ENCODE measurements at regions not wholly inside any gene's neighbourhood (a gene's known extent, or its start where the extent isn't known, plus 50 kb on each side); places are given as distances from the start of the nearest gene placed in this dataset.

GRCh38 chr6:14364370-14364769, 246.8 kb downstream of the CD83 start:
- in situ Hi-C loops (cut with HindIII; ENCODE audit: low pct_ligation_motif_present, low sequenced_read_pairs): no loop called here
- Histone ChIP-seq H3K36me3 (replicated peaks) (no peaks in the 10 kb centered on the region), H3K27ac (no peak overlapping the region), H3K4me3 (ENCODE audit: low read depth, low read length) (no peak overlapping the region), H3K27me3 (replicated peaks) (no peaks in the 10 kb centered on the region)
- no peak for DNase-seq
- no peak for TF ChIP-seq CTCF (IDR thresholded peaks at IDR 0.05; ENCODE audit: low read depth, low read length, missing control alignments)

GRCh38 chr6:14365393-14365792, 247.8 kb downstream of the CD83 start:
- Histone ChIP-seq H3K27ac (no peak overlapping the region), H3K36me3 (replicated peaks) (no peaks in the 10 kb centered on the region), H3K4me3 (ENCODE audit: low read depth, low read length) (no peak overlapping the region), H3K27me3 (replicated peaks) (no peaks in the 10 kb centered on the region)
- in situ Hi-C loops (cut with HindIII; ENCODE audit: low pct_ligation_motif_present, low sequenced_read_pairs): no loop called here
- peak; percentile 1 for DNase-seq
- no peak for TF ChIP-seq CTCF (IDR thresholded peaks at IDR 0.05; ENCODE audit: low read depth, low read length, missing control alignments)

DNA sequence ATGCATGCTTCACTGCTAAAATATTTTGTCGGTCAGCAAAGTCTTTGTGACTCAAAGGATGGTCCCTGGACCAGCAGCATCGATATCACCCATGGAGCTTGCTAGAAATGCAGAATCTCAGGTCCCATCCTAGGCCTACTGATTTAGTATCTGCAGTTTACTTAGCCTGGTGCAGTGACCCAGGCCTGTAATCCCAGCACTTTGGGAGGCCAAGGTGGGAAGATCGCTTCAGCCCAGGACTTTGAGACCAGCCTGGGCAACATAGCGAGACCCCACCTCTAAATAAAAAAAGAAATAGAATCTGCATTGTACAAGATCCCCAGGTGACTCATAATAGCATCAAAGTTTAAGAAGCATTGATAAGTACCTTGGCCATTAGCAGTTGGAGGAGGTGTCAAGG, 248.7 kb downstream of the CD83 start:
- H3K4me3 ChIP-seq (ENCODE audit: low read depth, low read length): no peak overlapping the region
- no peak overlapping the region for H3K27ac ChIP-seq
- no peak for TF ChIP-seq CTCF (IDR thresholded peaks at IDR 0.05; ENCODE audit: low read depth, low read length, missing control alignments)
- no peaks in the 10 kb centered on the region for H3K36me3 ChIP-seq (replicated peaks)
- H3K27me3 ChIP-seq (replicated peaks): no peaks in the 10 kb centered on the region
- no peak for DNase-seq
- in situ Hi-C loops (cut with HindIII; ENCODE audit: low pct_ligation_motif_present, low sequenced_read_pairs): no loop called here

DNA sequence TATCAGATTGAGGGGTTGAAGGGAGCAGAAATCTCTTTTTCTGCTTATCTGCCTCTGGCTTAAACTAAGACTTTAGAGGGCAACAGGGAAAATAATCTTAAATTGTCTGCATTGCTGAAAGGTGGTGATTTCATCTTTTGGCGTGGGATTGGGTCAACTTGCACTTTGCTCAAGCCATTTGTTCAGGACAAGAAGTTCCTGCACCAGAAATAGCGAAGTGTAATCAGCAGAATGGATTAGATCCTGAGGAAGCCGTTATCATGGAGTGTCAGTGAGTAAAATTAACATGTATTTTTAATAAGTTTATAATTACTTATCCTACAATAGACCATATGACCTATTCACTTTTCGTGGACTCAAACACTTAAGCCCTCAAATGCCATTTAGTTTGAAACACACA, 249.3 kb downstream of the CD83 start:
- in situ Hi-C loops (cut with HindIII; ENCODE audit: low pct_ligation_motif_present, low sequenced_read_pairs): no loop called here

GRCh38 chr6:14367296-14367695, 249.7 kb downstream of the CD83 start:
- in situ Hi-C loops (cut with HindIII; ENCODE audit: low pct_ligation_motif_present, low sequenced_read_pairs): no loop called here
- Histone ChIP-seq H3K27ac (no peak overlapping the region), H3K36me3 (replicated peaks) (no peaks in the 10 kb centered on the region), H3K27me3 (replicated peaks) (no peaks in the 10 kb centered on the region), H3K4me3 (ENCODE audit: low read depth, low read length) (no peak overlapping the region)
- TF ChIP-seq CTCF (IDR thresholded peaks at IDR 0.05; ENCODE audit: low read depth, low read length, missing control alignments): no peak
- no peak for DNase-seq

More for the DNA sequence above, 249.3 kb downstream of the CD83 start:
- Histone ChIP-seq H3K27ac (no peak overlapping the region), H3K36me3 (replicated peaks) (no peaks in the 10 kb centered on the region), H3K27me3 (replicated peaks) (no peaks in the 10 kb centered on the region), H3K4me3 (ENCODE audit: low read depth, low read length) (no peak overlapping the region)
- TF ChIP-seq CTCF (IDR thresholded peaks at IDR 0.05; ENCODE audit: low read depth, low read length, missing control alignments): no peak
- DNase-seq: no peak

DNA sequence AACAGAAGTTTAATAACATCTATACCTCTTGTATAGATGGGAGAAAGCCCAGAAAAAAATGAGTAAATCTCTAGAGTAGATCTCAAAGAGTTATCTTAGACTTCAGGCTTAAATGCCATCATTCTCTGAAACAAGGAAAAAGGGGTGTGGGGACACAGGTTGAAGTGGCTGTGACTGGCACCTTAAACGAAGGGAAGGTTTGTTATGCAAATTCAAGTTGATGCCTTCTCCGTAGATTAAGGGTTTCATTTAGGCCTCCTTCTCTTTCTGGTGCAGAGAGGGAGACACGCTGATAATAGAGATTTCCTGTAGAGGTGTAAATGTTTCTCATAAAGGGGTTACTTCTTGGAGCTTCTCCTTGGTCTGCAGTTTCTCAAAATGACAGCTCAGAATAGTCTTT, 252.1 kb downstream of the CD83 start:
- in situ Hi-C loops (cut with HindIII; ENCODE audit: low pct_ligation_motif_present, low sequenced_read_pairs): no loop called here
- no peak overlapping the region for H3K27ac ChIP-seq
- no peaks in the 10 kb centered on the region for H3K36me3 ChIP-seq (replicated peaks)
- no peak for DNase-seq
- no peak for TF ChIP-seq CTCF (IDR thresholded peaks at IDR 0.05; ENCODE audit: low read depth, low read length, missing control alignments)
- no peak overlapping the region for H3K4me3 ChIP-seq (ENCODE audit: low read depth, low read length)
- H3K27me3 ChIP-seq (replicated peaks): no peaks in the 10 kb centered on the region
